ENCODE measurements at regions not wholly inside any gene's neighbourhood (a gene's known extent, or its start where the extent isn't known, plus 50 kb on each side); places are given as distances from the start of the nearest gene placed in this dataset.
A peak's percentile ranks its signal among the peaks of the same experiment; 100 is the strongest.

GRCh38 chr18:68525091-68525490 is 189.8 kb downstream of the TMX3 start:
- no peak for DNase-seq

GRCh38 chr18:68520406-68521075 is 194.4 kb downstream of the TMX3 start:
- peak in 1 of 51 donors; percentile 25 for DNase-seq

- no peak for DNase-seq
Observed at GRCh38 chr18:68519336-68519735, 195.6 kb downstream of the TMX3 start.

- no peak for DNase-seq
Observed at GRCh38 chr18:68509902-68510301, 205.0 kb downstream of the TMX3 start.

- no peak for DNase-seq
Observed at GRCh38 chr18:68507781-68508180, 207.1 kb downstream of the TMX3 start.

- DNase-seq: no peak
Observed at GRCh38 chr18:68505178-68505574, 209.7 kb downstream of the TMX3 start.

GRCh38 chr18:68504441-68505177 is 210.3 kb downstream of the TMX3 start:
- no peak for DNase-seq

- DNase-seq: no peak
Observed at GRCh38 chr18:68500556-68500955, 214.4 kb downstream of the TMX3 start.

- DNase-seq: no peak
Observed at GRCh38 chr18:68499141-68499540, 215.8 kb downstream of the TMX3 start.

GRCh38 chr18:68498636-68499035 is 216.3 kb downstream of the TMX3 start:
- DNase-seq: no peak

GRCh38 chr18:68498185-68498584 is 216.7 kb downstream of the TMX3 start:
- no peak for DNase-seq

GRCh38 chr18:68494802-68495581 is 219.9 kb downstream of the TMX3 start:
- DNase-seq: no peak

GRCh38 chr18:68489013-68489792 is 225.7 kb downstream of the TMX3 start:
- no peak for DNase-seq

GRCh38 chr18:68484241-68484640 is 230.7 kb downstream of the TMX3 start:
- DNase-seq: no peak

- no peak for DNase-seq
Observed at GRCh38 chr18:68482815-68483214, 232.1 kb downstream of the TMX3 start.

GRCh38 chr18:68480196-68480595 is 234.7 kb downstream of the TMX3 start:
- no peak for DNase-seq

GRCh38 chr18:68478246-68478645 is 236.7 kb downstream of the TMX3 start:
- no peak for DNase-seq

- no peak for DNase-seq
Observed at GRCh38 chr18:68475883-68476282, 239.0 kb downstream of the TMX3 start.

- DNase-seq: no peak
Observed at GRCh38 chr18:68472701-68473295, 242.1 kb downstream of the TMX3 start.

GRCh38 chr18:68469049-68469625 is 245.8 kb downstream of the TMX3 start:
- DNase-seq: no peak

- no peak for DNase-seq
Observed at GRCh38 chr18:68467957-68468356, 247.0 kb downstream of the TMX3 start.
